GM18867 (cell line): ENCODE measurements at regions not wholly inside any gene's neighbourhood (a gene's known extent, or its start where the extent isn't known, plus 50 kb on each side); places are given as distances from the start of the nearest gene placed in this dataset.
"Not testable (repeated sequence)": the region's sequence is repeated elsewhere in the genome, so short reads cannot be mapped to it uniquely, and the experiment has no call there.

Experiments
- ATAC-seq: cut with Tn5 transposase; IDR thresholded peaks from one replicate; pipeline ENCODE4 v1.9.1; 2021; ENCODE audit warnings: mild to moderate bottlenecking, moderate library complexity; ENCODE audit not compliant: unreplicated experiment

DNA sequence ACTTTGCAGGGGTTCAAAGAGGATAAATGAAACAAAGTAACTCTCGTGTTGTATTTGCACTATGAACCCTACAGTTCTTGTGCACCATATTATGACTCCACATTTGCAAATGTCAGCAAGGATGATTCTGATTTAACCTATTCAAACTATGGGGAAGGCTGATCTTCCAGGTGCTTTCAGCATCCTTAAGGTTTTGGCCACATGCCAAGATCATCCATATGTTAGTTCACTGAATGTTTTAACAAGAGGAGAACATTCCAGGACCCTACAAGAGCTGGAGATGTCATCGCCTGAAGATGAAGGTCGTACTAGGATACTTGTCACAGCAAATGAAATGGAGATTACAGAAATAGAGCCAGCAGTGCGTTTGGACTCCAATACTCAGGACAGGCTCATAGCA, 114.2 kb downstream of the DHRS2 start:
- no peak for ATAC-seq

DNA sequence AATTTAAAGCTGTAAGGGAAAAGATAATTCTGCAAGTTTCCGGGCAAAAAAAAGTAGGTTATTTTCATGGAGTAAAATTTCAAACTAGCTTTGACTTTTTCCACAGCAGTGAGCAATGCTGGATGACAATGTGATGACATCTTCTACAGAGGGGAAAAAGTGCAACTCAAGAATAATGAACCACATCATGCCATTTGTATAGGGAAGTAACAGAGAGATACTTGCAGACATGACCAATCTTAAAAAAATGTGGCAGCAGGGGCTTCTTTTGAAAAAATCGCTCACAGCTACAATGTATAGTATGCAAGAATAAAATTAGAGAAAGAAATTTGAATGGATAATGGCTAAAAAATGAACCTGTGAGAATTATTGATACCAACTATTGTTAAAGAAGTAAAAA, 115.5 kb downstream of the DHRS2 start:
- no peak for ATAC-seq

DNA sequence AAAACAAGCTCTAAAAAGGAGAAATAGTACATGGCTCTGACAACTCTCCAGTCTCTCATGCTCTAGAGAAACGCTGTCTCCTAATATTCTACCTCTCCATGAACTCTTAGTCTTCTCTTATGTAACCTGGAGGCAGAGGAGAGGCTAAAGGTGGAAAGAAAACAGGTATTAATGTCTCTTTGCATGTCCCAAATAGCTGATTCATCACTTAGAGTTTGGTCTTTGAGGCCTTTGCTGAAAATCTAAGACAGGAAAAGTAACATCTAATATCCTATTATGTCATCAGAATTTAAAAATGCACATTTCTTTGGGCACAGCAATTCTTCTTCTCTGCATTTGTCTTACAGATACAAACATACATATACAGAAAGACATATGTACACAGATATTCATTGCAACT, 127.2 kb downstream of the DHRS2 start:
- no peak for ATAC-seq

DNA sequence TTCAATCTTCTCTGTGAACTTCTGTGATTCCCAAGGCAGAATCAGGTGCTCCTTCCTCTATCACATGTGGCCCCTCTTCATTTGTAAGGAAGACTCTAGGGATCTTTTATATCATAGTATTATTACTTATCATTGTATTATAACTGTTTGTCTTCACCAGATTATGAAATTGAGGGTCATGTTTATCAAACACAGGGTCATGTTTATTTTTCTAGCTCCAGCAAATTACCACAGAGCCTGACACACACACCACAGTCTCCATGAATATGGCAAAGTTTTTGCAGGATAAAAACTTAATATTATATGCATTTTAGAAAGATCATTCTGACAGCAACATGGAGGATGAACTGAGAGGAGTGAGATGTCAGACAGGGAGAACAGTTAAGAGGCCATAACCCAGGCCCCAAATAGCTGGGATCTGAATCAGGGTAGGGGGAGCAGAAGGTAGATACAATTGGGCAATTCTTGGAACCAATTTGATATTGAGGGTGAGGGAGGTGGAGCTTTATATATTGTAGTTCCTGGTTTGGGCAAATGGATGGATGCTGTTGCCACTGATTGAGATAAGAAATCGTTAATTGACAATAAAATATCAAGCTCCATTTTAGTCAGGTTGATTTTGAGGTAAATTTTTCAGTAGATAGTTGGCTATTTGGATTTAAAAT, 130.7 kb downstream of the DHRS2 start:
- no peak for ATAC-seq

DNA sequence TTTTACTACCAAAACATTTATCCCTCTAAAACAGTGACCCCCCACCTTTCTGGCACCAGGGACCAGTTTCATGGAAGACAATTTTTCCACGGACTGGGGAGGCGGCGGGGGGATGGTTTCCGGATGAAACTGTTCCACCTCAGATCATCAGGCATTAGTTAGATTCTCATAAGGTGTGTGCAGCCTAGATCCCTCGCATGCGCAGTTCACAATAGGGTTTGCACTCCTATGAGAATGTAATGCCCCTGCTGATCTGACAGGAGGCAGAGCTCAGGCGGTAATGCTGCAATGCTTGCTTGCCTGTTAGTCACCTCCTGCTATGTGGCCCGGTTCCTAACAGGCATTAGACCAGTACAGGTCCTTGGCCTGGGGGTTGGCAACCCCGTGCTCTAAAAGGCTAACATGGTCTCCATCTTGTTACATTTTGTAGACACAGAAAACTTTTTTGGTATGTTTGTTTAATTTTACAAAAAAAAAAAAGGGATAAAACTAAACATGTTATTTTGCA, 133.1 kb downstream of the DHRS2 start:
- not testable (repeated sequence) for ATAC-seq

DNA sequence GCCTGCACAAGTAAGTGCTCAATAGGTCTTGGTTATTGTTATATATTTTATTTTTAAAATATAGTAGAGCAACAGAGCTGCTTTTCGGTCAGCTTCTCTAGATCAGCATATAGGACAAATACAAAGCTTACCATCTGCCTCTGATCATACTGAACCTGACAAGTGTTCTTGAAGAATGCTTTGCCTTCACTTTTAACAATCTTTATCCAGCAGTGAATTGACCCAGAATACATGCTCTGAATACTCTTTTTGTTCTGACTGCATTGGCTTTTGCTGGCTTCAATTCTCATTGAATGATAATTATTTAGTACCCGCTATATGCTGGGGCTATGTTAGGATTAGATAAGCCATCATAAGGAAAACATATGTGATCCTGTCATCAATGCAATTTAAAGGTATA, 137.8 kb downstream of the DHRS2 start:
- ATAC-seq: no peak

DNA sequence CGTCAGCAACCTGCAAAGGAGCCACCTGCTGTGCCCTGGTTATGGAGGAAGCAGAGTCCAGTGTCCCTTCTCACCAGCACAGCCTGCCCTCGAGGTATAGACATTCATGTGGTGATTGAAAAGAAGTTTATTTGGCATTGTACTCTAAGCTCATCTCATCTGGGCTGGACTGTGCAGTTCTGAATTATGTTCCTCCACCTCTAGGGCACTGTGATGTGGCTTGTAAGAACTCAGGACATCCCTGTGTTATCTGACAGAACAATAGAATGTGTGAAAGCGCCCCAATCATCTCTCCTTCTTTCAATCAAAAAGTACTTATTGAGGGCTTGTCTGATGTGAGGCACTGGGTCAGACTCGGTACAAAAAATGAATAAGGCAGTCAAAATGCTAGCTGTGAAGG, 140.1 kb downstream of the DHRS2 start:
- ATAC-seq: no peak

DNA sequence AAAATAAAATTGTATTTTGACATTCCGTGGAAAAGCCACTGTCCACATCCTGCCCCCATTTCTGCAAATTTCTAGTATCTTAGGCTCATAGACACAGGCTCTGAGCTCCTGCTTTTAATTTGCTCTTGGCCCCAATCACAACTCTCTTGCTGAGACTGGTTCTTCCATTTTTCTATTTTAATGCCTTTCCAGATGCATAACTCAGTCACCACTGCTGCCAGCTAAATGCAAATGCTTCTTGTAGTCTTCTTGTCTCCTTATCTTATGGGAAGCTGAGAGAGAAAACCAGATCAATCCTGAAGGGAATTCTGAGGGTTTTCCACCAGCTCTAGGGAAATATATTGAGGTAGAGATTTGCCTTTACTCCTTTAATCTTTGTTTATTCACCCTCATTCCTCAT, 149.0 kb downstream of the DHRS2 start:
- no peak for ATAC-seq

DNA sequence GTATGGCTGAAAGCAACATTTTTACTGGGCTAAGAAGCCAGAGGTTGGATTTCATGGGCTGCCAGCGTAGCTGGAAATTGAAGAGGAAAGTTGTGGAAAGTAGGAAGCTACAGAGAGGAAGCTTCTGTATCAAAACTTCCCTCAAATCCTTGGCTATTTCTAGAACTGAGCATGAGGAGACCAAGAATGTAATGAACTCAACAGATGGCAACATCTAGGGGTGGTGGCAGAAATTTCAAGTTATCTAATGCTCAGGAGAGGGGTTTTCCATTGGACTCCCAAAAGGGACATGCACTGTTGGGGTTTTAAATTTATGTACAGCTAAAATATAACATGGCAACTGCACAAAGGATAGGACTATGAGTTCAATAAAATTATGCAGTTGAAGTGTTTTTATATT, 151.3 kb downstream of the DHRS2 start:
- no peak for ATAC-seq

DNA sequence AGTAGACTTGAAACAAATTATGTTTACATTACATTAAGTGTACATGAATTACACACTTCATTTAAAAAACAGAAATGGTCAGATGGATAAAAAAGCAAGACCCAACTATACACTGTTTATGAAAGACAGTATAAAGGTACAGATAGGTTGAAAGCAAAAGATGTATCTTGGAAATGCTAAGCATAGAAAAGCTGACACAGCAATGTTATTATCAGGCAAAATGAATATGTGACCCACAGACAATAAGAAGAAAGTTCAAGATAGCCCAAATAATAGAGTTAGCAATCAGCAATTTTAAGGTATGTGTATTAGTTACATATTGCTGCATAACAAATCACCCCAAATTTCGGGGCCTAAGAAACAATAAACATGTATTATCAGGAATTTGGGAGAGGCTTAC, 153.5 kb downstream of the DHRS2 start:
- ATAC-seq: no peak

DNA sequence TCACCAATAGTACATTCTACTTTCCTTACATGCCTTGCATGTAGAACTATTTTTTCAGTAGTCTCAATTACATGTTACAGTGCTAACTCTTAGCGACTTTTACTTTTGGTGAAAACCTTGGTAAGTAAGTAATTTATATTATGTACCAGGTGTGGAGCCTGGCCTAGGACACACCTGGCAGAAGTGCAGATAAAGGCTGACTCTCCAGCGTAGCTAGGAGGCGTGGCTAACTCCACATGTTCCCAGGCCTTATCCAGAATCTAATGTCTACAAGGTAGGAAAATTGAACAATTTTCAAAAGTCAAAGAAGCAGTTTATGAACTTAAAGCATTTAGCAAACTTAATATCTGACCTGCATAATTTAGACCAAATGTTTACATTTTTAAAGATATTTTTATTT, 157.4 kb downstream of the DHRS2 start:
- no peak for ATAC-seq

DNA sequence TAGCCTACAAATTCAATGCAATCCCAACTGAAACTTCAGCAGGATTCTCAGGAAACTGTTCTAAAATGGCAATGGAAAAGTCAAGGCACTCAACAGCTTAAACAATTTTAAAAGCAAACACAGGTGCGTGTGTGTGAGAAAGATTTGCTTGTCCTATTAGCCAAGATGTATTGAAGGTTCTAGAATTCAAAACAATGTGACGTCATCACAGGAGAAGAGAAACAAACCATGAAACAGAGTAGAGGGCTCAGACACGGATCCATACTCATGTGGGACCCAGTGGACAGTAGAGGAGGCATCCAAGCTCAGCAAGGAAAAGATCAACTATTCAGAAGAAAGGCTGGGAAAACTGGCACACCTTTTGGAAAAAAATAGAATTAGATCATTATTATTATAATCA, 152.8 kb upstream of the DHRS4 start:
- no peak for ATAC-seq

DNA sequence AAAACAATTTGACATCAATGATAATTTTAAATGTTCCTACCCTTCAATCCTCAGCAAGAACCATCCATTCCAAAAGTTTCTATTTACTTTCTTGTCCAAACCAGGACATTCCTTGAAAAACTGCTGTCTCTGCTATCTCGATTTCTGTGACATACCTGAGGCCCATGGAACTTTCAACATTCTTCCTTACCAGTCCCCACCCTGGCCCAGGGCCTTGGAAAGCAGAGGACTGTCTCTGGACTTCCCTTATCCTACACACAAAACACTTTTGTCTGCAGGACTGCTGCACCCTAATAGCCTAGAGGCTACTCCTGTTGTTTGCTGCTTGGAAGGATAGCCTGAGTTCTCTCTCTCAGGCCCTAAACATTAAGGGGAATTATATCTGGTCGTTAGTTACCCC, 151.8 kb upstream of the DHRS4 start:
- no peak for ATAC-seq

DNA sequence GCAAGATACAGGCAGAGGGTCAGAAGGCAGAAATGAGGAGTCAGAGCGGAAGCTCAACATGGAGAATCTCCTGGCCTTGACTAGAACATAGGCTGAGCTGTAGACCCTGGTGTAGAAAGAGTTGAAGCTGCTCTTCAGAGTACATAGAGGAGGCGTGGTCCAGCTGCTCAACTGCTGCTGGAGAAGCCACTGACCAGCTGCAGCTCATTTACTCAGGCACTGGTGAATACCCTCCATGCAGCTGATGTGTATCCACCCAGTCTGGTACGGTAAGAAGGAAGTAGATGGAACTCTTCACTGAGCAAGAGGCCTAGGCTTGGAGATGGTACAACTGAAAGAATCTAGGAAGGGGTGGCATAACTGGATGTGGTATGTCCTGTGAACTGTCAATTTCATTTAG, 148.8 kb upstream of the DHRS4 start:
- no peak for ATAC-seq

DNA sequence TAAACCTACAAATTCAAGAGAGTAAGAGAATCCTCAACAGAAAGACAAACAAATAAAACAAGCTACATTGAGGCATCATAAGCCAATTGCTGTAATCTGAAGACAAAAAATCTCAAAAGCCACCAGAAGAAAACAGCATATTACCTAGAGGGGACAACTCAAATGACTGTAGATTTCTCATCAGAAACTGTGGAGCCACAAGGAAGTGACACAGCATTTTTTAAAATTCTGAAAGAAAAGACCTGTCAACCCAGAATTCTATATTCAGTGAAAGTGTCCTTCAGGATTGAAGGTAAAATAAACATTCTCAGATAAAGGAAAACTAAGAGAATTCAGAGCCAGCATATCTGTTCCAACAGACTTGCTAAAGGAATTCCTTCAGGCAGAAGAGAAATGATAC, 147.8 kb upstream of the DHRS4 start:
- ATAC-seq: no peak

DNA sequence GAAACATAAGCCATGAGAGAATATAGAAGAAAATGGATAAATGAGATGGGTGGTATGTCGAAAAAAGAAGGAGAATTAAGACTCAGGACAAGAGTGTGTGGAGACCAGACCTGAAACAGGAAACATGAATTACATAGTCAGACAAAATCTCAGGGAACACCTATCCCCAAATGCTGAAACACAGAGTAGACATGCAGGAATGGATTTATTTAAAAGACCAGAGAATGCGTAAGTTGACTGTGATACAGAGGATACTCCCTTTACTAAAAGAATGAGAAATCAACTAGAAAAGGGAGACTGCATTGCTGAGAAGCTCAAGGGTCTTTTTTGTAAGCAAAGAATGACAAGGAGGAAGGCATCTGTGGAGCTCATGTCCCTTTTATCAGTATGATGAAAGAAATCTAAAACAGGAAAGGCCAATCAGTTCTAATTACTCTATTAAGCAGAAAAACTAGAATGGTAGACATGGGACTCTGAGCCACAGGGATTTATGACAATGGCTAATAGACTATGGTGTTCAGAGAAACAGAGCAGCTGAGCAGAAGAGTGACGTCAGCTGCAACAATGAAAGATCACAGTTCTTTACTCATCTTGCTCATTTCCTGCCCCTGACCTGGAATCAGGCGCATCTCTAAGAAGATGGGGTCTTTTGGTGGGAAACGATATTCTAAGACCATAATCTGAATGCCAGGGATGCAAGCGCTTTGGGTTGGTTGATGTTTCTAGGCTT, 138.9 kb upstream of the DHRS4 start:
- no peak for ATAC-seq

DNA sequence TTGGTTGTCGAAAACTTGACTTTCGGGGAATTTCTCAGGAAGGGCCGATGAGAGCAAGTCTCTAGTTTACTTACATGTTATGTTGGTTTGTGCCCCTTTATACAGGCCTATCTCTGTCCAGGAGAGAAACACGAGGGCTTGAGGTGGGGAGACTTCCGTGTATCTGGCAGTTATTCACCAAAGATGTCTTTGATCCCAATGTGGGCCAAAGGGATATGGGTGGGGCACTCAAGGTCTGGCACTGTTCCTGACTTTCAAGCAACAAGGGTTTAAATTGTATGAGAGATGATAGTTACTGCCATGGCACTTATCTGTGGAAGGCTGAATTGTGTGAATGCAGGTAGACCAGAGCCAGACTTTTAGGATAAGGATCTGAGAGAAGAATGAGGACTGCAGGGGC, 137.2 kb upstream of the DHRS4 start:
- no peak for ATAC-seq

DNA sequence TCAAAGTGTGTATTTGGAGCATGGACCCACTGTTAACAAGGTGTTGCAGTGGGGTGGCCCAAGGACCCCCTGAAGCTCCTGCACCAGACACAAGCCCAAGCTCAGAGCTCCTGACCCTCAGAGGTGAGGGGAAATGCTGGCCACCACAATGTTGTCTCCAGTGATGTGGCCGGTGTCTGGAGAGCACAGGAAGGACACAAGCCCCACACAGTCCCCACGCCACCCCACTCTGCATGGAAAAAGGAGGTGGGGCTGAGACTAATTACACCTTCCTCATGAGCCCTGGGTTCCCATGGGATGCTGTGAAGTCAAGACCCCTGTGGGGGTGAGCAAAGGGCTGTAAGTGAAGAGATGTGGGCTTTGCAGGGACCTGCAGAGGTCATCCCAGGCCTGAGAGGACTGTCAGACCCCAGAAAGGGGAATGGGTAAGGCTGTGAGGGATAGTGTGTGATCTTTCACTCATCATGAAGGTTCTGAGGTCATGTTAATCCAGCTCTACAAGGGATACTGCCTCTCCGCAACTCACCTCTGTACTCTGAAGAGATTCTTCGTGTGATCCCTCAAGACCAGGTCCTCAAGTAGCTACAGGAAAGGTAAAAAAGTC, 136.3 kb upstream of the DHRS4 start:
- ATAC-seq: no peak

DNA sequence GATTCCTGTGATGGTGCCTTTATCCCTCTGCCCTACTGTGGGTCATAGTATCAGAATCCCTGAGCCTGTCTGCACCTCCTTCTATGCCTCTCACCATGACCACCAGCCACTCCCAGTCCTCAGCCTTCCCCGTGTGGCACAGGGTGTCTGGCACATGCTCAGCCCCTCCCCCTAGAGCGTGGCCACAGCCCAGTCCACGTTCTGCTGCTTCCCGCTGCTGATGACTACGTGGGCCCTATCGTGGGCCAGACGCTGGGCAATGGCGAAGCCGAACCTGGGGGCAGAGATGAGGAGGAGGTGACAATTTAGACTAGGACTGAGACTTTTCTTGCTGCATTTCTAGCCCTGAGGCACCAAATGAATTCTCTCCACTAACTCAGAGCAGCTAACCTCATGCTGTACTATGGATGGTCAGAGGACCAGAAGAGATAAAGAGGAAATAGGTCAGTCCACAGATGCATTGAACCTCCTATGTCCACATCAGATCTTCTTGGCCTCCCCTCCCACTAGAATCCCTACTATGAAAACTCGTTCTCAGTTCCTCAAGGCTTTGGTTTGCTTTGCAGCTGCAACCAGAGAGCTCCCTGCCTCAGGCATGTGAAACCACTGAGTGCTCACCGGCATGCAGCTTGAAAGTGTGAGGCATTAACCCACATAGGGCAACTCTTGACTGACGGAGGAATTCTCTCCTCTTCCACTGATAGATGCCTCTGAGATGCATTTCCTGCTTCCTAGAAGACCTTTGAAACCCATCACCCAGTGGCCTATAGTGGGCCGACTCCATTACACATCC, 126.3 kb upstream of the DHRS4 start:
- ATAC-seq: no peak

DNA sequence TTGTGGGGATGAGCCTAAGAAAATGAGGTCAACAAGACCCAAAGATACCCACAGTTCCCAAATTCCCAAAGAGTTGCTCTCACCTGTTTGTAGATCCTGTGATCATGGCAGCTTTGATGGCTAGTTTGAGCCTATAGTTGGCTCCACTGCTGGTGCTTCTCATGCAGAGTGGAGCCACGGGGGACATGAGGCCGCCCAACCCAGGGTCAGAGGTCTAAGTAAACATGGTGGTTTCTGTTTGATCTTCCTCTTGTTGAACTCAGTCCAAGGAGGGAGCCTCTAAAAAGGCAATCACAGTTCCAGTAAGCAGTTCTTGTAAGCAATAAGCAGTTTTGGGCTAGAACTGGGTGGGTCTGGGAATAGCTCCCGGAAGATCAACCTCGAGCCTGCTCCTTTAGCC, 125.6 kb upstream of the DHRS4 start:
- ATAC-seq: no peak

DNA sequence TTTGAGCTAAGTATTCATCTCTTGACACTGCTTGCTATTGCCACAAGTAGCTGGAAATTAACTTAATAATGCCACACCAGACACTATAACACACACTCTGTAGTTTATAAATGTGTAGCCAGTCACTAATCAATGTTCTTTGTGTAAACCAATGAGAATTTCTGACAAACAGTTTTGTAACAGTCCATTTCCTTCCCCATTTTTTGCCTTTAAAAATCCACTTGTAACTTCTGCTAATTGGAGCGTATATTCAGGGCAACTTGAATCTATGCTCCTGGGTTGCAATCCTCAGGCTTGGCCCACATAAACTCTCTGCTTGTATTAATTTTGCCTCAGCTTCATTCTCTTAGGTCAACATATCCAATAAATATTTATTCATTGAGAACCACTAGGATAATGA, 125.0 kb upstream of the DHRS4 start:
- ATAC-seq: no peak
